SK-N-SH treated with all-trans-retinoic acid at 6 μM for 48 hours (cell line): ENCODE measurements at regions not wholly inside any gene's neighbourhood (a gene's known extent, or its start where the extent isn't known, plus 50 kb on each side); places are given as distances from the start of the nearest gene placed in this dataset.

ENCODE experiments used
- ARNTL ChIP-seq: fragments of 450-650 bp; formaldehyde crosslinking; IDR thresholded peaks from 2 replicates; pipeline ENCODE4 v1.5.0; 2020; ENCODE audit warnings: low read depth, mild to moderate bottlenecking, moderate library complexity, borderline replicate concordance
- CSDC2 ChIP-seq: fragments of 250-450 bp; sonication (Bioruptor Pico); IDR thresholded peaks from 2 replicates; pipeline ENCODE4 v1.5.0; 2020; ENCODE audit warnings: mild to moderate bottlenecking, moderate library complexity
- ZC3H10 ChIP-seq: fragments of 250-450 bp; sonication (Bioruptor Pico); IDR thresholded peaks from 2 replicates; pipeline ENCODE4 v1.5.1; 2021; ENCODE audit warnings: mild to moderate bottlenecking, moderate library complexity
- ZFP30 ChIP-seq: fragments of 450-650 bp; formaldehyde crosslinking; IDR thresholded peaks from 2 replicates; pipeline ENCODE4 v1.5.0; 2022; ENCODE audit warnings: mild to moderate bottlenecking, moderate library complexity

DNA sequence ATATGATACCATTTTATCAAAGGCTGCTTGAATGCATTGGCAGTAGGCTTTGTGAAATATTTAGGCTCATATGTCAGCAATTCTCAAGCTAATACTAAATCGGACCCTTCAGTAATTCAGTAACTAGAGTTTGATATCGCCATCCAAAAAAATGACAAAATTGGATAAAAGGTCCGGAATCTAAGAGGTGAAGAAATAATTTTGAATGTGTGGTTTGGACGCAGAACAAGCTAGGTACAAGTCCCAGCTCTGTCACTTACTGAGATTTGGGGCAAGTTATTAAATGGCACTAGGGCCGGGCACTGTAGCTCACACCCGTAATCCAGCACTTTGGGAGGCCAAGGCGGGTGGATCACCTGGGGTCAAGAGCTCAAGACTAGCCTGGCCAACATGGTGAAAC is 956.5 kb downstream of the CDH11 start:
- no peak for TF ChIP-seq ARNTL (CRISPR knock-in tag)
- TF ChIP-seq ZFP30 (CRISPR knock-in tag) = no peak
- TF ChIP-seq ZC3H10 (CRISPR knock-in tag) = no peak
- no peak for TF ChIP-seq CSDC2 (CRISPR knock-in tag)
